ENCODE measurements at regions not wholly inside any gene's neighbourhood (a gene's known extent, or its start where the extent isn't known, plus 50 kb on each side); places are given as distances from the start of the nearest gene placed in this dataset.

GRCh38 chr7:86970547-86970946 is 88.9 kb downstream of the ELAPOR2 start:
- Mint-ChIP-seq H3K4me3 (no peak overlapping the region), H3K27ac (no peak overlapping the region), H3K36me3 (ENCODE audit: insufficient read depth in 1 of 3, low read depth in 3 of 3) (peaks cover 5 to 10% (median 7%) of the 10 kb centered on the region in 3 experiments), H3K27me3 (ENCODE audit: low read depth) (no peaks in the 10 kb centered on the region), H3K9me3 (peaks cover 0 to 2% of the 10 kb centered on the region in 2 experiments; a peak in 1 of 5 replicates), H3K4me1 (peaks cover 51 to 55% of the 10 kb centered on the region in 2 experiments)
- Histone ChIP-seq H3K9ac (ENCODE audit: extremely low read depth, insufficient read length, low read length) (no peak overlapping the region), H3K9me3 (ENCODE audit: control insufficient read depth, low read depth, low read length) (no peaks in the 10 kb centered on the region), H2AK5ac (ENCODE audit: insufficient read length, low read length) (no peak overlapping the region), H3K79me1 (ENCODE audit: insufficient read depth, low read depth, low read length, poor library complexity, severe bottlenecking) (no peaks in the 10 kb centered on the region), H3K56ac (ENCODE audit: insufficient read length, low read depth, low read length) (no peak overlapping the region), H3K18ac (ENCODE audit: insufficient read length, low read depth, low read length) (no peak overlapping the region), H3T11ph (ENCODE audit: low read length) (no peak overlapping the region), H4K20me1 (ENCODE audit: control insufficient read depth, insufficient read depth, insufficient read length) (no peaks in the 10 kb centered on the region), H3K4ac (ENCODE audit: low read depth, low read length) (no peak overlapping the region), H3K4me2 (ENCODE audit: insufficient read depth, insufficient read length, low read length) (no peak overlapping the region), H4K91ac (ENCODE audit: insufficient read length, low read depth, low read length) (no peak overlapping the region), H2BK5ac (ENCODE audit: insufficient read length, low read length) (no peak overlapping the region), H2AFZ (ENCODE audit: low read length) (no peak overlapping the region), H3K27me3 (ENCODE audit: insufficient read depth, low read length) (no peaks in the 10 kb centered on the region), H3K14ac (ENCODE audit: insufficient read depth, low read length) (no peak overlapping the region), H3K23ac (ENCODE audit: insufficient read length, low read depth, low read length) (no peak overlapping the region), H3K4me1 (ENCODE audit: insufficient read depth, low read length) (peaks cover 10% of the 10 kb centered on the region), H2BK20ac (ENCODE audit: low read depth, low read length, poor library complexity, severe bottlenecking) (no peak overlapping the region), H3K27ac (ENCODE audit: insufficient read length, low read depth, low read length) (no peak overlapping the region), H2BK15ac (ENCODE audit: low read depth, low read length) (no peak overlapping the region), H3K79me2 (ENCODE audit: insufficient read depth, low read length) (peaks cover 3% of the 10 kb centered on the region; the same call in 1 of the 2 replicates), H4K8ac (replicated peaks; ENCODE audit: insufficient read length, low read depth, low read length) (no peak overlapping the region), H2BK12ac (ENCODE audit: insufficient read length, low read depth, low read length) (no peak overlapping the region), H4K5ac (ENCODE audit: insufficient read length, low read depth, low read length) (no peak overlapping the region), H2BK120ac (ENCODE audit: low read depth, low read length, poor library complexity, severe bottlenecking) (no peak overlapping the region), H3K23me2 (ENCODE audit: insufficient read length, low read depth, low read length, poor library complexity, severe bottlenecking) (no peaks in the 10 kb centered on the region)
- TF ChIP-seq, protein P1, sequence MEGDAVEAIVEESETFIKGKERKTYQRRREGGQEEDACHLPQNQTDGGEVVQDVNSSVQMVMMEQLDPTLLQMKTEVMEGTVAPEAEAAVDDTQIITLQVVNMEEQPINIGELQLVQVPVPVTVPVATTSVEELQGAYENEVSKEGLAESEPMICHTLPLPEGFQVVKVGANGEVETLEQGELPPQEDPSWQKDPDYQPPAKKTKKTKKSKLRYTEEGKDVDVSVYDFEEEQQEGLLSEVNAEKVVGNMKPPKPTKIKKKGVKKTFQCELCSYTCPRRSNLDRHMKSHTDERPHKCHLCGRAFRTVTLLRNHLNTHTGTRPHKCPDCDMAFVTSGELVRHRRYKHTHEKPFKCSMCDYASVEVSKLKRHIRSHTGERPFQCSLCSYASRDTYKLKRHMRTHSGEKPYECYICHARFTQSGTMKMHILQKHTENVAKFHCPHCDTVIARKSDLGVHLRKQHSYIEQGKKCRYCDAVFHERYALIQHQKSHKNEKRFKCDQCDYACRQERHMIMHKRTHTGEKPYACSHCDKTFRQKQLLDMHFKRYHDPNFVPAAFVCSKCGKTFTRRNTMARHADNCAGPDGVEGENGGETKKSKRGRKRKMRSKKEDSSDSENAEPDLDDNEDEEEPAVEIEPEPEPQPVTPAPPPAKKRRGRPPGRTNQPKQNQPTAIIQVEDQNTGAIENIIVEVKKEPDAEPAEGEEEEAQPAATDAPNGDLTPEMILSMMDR (conservative IDR thresholded peaks at IDR 0.05): no peak
- DNase-seq: no peak
- no CpG with 5 or more reads among the region's 1 CpG for WGBS (ENCODE audit: extremely low coverage, insufficient read length, low lambda C conversion rate)

All from H9 (cell line).